Left ventricle myocardium inferior (tissue), 1 donor: ENCODE measurements at regions not wholly inside any gene's neighbourhood (a gene's known extent, or its start where the extent isn't known, plus 50 kb on each side); places are given as distances from the start of the nearest gene placed in this dataset.

Experiments
- DNase-seq: peaks from one replicate; pipeline ENCODE4 v3.0.0-alpha.2; 2020
- H3K27ac ChIP-seq: fragments of 200-600 bp; replicated peaks from 2 replicates; pipeline ENCODE4 v1.8.0; 2021
- H3K27me3 ChIP-seq: fragments of 200-600 bp; 2 replicates; pipeline ENCODE4 v1.8.0; 2021; ENCODE audit warnings: low read depth
- H3K36me3 ChIP-seq: fragments of 200-600 bp; 2 replicates; pipeline ENCODE4 v1.8.0; 2021
- H3K4me1 ChIP-seq: fragments of 200-600 bp; 2 replicates; pipeline ENCODE4 v1.8.0; 2021
- H3K4me3 ChIP-seq: fragments of 200-600 bp; 2 replicates; pipeline ENCODE4 v1.8.0; 2021; ENCODE audit warnings: mild to moderate bottlenecking, moderate library complexity
- H3K9me3 ChIP-seq: fragments of 200-600 bp; replicated peaks from 2 replicates; pipeline ENCODE4 v1.8.0; 2021
- intact Hi-C: fragments of 100-400 bp; cut with micrococcal nuclease; formaldehyde crosslinking; loops from one replicate; pipeline ENCODE4 v1.11.0; 2022
- TF ChIP-seq, protein P1 (sequence below): fragments of 200-600 bp; IDR thresholded peaks from 2 replicates; pipeline ENCODE4 v1.8.0; 2021; ENCODE audit warnings: antibody characterized with exemption, mild to moderate bottlenecking, borderline replicate concordance
- donor health status: DM: no; HTN: yes; CAD: no; lungs with severe emphysema.

DNA sequence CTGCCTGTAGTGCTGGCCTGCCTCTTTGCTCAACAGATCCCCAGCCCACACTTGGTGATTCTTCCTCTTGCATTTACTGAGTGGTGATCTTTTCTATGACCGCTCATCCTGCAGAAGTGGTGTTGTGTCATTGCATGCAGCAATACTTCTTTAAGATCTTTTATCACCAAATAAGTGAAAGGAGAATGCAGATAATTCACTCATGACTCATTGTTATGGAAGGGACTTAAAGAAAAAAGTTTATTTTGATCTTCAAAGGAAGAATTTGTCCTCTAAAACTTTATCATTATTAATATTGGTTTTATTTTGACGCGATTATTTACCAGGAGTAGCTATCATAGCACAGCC is 489.1 kb upstream of the CELF2 start:
- Histone ChIP-seq H3K27ac (no peak overlapping the region), H3K36me3 (no peaks in the 10 kb centered on the region), H3K27me3 (no peaks in the 10 kb centered on the region), H3K9me3 (no peaks in the 10 kb centered on the region), H3K4me1 (no peaks in the 10 kb centered on the region), H3K4me3 (no peak overlapping the region)
- no peak for DNase-seq
- intact Hi-C loops = no loop called here
- TF ChIP-seq, protein P1, sequence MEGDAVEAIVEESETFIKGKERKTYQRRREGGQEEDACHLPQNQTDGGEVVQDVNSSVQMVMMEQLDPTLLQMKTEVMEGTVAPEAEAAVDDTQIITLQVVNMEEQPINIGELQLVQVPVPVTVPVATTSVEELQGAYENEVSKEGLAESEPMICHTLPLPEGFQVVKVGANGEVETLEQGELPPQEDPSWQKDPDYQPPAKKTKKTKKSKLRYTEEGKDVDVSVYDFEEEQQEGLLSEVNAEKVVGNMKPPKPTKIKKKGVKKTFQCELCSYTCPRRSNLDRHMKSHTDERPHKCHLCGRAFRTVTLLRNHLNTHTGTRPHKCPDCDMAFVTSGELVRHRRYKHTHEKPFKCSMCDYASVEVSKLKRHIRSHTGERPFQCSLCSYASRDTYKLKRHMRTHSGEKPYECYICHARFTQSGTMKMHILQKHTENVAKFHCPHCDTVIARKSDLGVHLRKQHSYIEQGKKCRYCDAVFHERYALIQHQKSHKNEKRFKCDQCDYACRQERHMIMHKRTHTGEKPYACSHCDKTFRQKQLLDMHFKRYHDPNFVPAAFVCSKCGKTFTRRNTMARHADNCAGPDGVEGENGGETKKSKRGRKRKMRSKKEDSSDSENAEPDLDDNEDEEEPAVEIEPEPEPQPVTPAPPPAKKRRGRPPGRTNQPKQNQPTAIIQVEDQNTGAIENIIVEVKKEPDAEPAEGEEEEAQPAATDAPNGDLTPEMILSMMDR = no peak

DNA sequence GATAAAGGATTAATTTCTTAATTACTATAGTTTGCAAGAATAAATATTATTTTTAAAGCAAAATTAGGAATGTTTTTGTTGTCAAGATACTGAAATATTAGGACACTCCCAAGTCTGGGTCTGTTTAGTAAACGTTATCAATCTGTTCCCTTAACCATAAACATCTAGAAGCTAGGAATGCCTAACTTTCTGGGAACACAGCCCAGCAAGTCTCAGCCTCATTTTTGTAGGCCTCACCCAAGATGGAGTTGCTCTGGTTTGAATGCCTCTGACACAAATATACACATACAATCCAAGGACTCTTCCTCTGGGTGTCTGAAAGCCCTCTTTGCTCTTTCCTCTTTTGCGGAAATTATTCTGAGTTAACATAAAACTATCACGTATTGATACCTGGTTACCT is 487.4 kb upstream of the CELF2 start:
- no peak overlapping the region for H3K27ac ChIP-seq
- TF ChIP-seq, protein P1 = no peak
- H3K27me3 ChIP-seq = no peaks in the 10 kb centered on the region
- H3K4me3 ChIP-seq = no peak overlapping the region
- H3K36me3 ChIP-seq = no peaks in the 10 kb centered on the region
- intact Hi-C loops = no loop called here
- H3K9me3 ChIP-seq = no peaks in the 10 kb centered on the region
- H3K4me1 ChIP-seq = no peaks in the 10 kb centered on the region
- no peak for DNase-seq

- no peaks in the 10 kb centered on the region for H3K4me1 ChIP-seq
- intact Hi-C loops = no loop called here
- no peaks in the 10 kb centered on the region for H3K9me3 ChIP-seq
- TF ChIP-seq, protein P1 = no peak
- H3K27ac ChIP-seq = no peak overlapping the region
- no peaks in the 10 kb centered on the region for H3K27me3 ChIP-seq
- no peaks in the 10 kb centered on the region for H3K36me3 ChIP-seq
- DNase-seq = no peak
- no peak overlapping the region for H3K4me3 ChIP-seq
These were observed 485.4 kb upstream of the CELF2 start for GRCh38 chr10:10532236-10532635.

DNA sequence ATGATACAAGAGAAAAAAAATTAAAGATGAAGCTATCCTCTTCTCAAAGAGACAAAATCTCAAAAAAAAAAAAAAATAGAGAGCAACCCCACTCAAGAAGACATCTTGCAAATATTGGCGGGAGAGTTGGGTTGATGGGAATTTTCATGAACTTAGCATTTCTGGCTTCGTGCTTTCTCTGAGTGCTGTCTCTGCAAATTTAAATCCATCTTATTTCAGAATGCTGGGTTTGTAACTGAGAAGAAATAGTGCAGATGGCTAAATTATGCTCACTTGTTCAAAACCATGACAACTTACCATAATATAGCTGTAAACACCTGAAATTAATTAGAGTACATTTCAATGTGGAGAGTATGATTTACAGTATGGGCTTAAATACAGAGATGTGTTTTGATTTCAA is 484.8 kb upstream of the CELF2 start:
- Histone ChIP-seq H3K36me3 (no peaks in the 10 kb centered on the region), H3K4me1 (no peaks in the 10 kb centered on the region), H3K27me3 (no peaks in the 10 kb centered on the region), H3K9me3 (no peaks in the 10 kb centered on the region), H3K27ac (no peak overlapping the region), H3K4me3 (no peak overlapping the region)
- intact Hi-C loops = no loop called here
- DNase-seq = no peak
- TF ChIP-seq, protein P1 = no peak

- no peaks in the 10 kb centered on the region for H3K36me3 ChIP-seq
- no peak for DNase-seq
- no peak overlapping the region for H3K4me3 ChIP-seq
- no peak overlapping the region for H3K27ac ChIP-seq
- H3K4me1 ChIP-seq = no peaks in the 10 kb centered on the region
- TF ChIP-seq, protein P1 = no peak
- H3K27me3 ChIP-seq = no peaks in the 10 kb centered on the region
- intact Hi-C loops = no loop called here
- H3K9me3 ChIP-seq = no peaks in the 10 kb centered on the region
These were observed 484.2 kb upstream of the CELF2 start for GRCh38 chr10:10533437-10533836.

GRCh38 chr10:10538326-10538725 is 479.3 kb upstream of the CELF2 start:
- no peak overlapping the region for H3K27ac ChIP-seq
- no peak overlapping the region for H3K4me3 ChIP-seq
- H3K27me3 ChIP-seq = no peaks in the 10 kb centered on the region
- intact Hi-C loops = no loop called here
- H3K4me1 ChIP-seq = no peaks in the 10 kb centered on the region
- H3K36me3 ChIP-seq = no peaks in the 10 kb centered on the region
- DNase-seq = no peak
- H3K9me3 ChIP-seq = no peaks in the 10 kb centered on the region
- TF ChIP-seq, protein P1 = no peak
